ENCODE measurements at regions not wholly inside any gene's neighbourhood (a gene's known extent, or its start where the extent isn't known, plus 50 kb on each side); places are given as distances from the start of the nearest gene placed in this dataset.

GRCh38 chr4:96703265-96703664, 863.4 kb downstream of the PDHA2 start:
- no peak for DNase-seq (ENCODE audit: low read depth)

GRCh38 chr4:96708766-96709165, 868.9 kb downstream of the PDHA2 start:
- DNase-seq (ENCODE audit: low read depth), result no peak
- no peak overlapping the region for H3K4me3 ChIP-seq (ENCODE audit: low read depth, low read length)
- TF ChIP-seq CTCF (conservative IDR thresholded peaks at IDR 0.05; ENCODE audit: low read depth, low read length), result no peak

More at GRCh38 chr4:96703265-96703664, 863.4 kb downstream of the PDHA2 start:
- no peak for TF ChIP-seq CTCF (conservative IDR thresholded peaks at IDR 0.05; ENCODE audit: low read depth, low read length)
- no peak overlapping the region for H3K4me3 ChIP-seq (ENCODE audit: low read depth, low read length)

- H3K4me3 ChIP-seq (ENCODE audit: low read depth, low read length), result no peak overlapping the region
- no peak for TF ChIP-seq CTCF (conservative IDR thresholded peaks at IDR 0.05; ENCODE audit: low read depth, low read length)
- no peak for DNase-seq (ENCODE audit: low read depth)
Observed at GRCh38 chr4:96713271-96713850, 873.5 kb downstream of the PDHA2 start.

- DNase-seq (ENCODE audit: low read depth), result no peak
- no peak for TF ChIP-seq CTCF (conservative IDR thresholded peaks at IDR 0.05; ENCODE audit: low read depth, low read length)
- H3K4me3 ChIP-seq (ENCODE audit: low read depth, low read length), result no peak overlapping the region
Observed at GRCh38 chr4:96729641-96730040, 889.7 kb downstream of the PDHA2 start.

- no peak overlapping the region for H3K4me3 ChIP-seq (ENCODE audit: low read depth, low read length)
- DNase-seq (ENCODE audit: low read depth), result no peak
- TF ChIP-seq CTCF (conservative IDR thresholded peaks at IDR 0.05; ENCODE audit: low read depth, low read length), result no peak
Observed at GRCh38 chr4:96730432-96730831, 890.5 kb downstream of the PDHA2 start.

GRCh38 chr4:96736352-96736889, 896.5 kb downstream of the PDHA2 start:
- no peak for TF ChIP-seq CTCF (conservative IDR thresholded peaks at IDR 0.05; ENCODE audit: low read depth, low read length)
- peak; percentile 12 for DNase-seq (ENCODE audit: low read depth)
- no peak overlapping the region for H3K4me3 ChIP-seq (ENCODE audit: low read depth, low read length)

GRCh38 chr4:96739101-96739500, 899.2 kb downstream of the PDHA2 start:
- H3K4me3 ChIP-seq (ENCODE audit: low read depth, low read length), result no peak overlapping the region
- no peak for TF ChIP-seq CTCF (conservative IDR thresholded peaks at IDR 0.05; ENCODE audit: low read depth, low read length)
- DNase-seq (ENCODE audit: low read depth), result no peak
